HG03520 (cell line): ENCODE measurements at regions not wholly inside any gene's neighbourhood (a gene's known extent, or its start where the extent isn't known, plus 50 kb on each side); places are given as distances from the start of the nearest gene placed in this dataset.

ENCODE experiments used
- ATAC-seq: cut with Tn5 transposase; IDR thresholded peaks from one replicate; pipeline ENCODE4 v1.9.1; 2021; ENCODE audit warnings: mild to moderate bottlenecking, moderate library complexity; ENCODE audit not compliant: unreplicated experiment

DNA sequence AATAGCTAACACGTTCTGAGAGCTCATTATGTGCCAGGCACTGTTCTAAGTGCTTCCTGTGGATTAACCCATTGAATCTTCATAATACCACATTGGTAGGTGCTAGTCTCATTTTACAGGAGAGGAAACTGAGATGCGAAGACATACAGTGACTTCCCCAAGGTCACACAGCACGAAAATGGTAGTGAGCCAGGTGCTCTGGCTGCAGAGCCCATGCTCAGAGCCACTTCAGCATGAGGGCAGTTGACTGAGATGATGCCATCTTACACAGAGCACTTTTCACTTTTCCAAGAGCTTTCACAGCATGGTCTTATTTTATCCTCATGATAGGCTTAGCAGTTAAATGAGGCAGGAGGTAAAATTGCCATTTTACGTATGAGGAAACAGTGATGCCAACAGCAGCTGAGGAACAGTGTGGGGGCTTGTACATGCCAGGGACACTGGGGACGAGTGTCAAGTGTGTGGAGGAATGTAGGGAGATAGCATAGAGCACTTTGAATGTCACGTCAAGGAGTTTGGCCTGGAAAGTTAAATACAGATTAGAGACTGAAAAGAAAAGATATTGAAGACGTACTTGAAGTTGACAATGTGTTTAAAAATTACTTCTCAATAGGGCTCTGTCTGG, 180.0 kb downstream of the KIF4B start:
- no peak for ATAC-seq

DNA sequence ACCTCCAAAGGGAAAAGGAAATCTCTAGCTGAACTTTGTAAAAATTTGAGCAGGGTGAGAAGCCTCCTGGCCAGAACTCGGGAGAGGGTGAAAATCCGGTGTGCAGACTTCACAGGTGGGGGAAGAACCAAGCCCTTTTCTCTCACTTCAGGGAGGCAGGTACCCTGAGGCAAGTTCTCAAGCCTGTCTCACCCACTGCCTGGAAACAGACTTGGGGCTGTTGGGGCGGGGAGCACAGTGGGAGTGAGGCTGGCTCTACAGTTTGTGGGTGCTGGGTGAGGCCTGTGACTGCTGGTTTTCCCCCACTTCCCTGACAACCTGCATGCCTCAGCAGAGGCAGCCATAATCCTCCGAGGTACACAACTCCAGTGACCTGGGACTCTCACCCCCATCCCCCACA, 187.1 kb downstream of the KIF4B start:
- no peak for ATAC-seq

DNA sequence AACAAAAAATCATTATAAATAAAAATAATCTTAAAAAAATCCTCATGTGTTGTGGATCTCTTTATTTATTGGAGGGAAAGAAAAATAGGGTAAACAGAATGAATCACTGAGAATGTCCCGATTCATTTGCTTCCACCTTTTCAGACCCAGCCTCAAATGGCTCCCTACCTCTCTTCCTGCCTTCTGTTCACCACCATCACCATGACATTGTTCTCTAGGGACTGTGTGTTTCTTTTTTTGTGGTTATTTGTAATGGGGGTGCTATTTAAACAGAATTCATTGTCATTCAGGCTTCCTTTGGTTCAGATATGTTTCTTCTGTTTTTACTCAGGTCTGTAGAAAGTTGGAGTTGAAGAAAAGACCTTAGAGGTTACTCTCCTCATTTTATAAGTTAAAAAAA, 198.2 kb downstream of the KIF4B start:
- no peak for ATAC-seq

DNA sequence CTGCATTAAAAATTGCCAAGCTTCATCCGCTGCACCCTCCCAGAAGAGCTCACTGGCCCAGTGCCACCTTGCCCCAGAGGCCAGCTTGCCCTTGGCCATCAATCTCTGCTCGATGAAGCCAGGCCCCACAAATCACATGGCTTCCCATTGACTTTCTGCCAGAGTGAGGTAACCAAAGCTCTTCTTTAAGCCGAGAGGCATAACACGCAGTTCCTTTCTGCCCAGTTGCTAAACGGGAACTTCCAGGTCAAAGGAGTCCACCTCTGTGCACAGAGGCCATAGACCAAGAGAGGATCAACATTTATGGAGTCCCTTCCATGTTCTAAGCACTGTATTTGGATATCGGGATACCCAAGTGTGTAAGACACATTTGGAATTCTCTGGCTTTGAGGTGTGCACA, 208.8 kb downstream of the KIF4B start:
- ATAC-seq = no peak

DNA sequence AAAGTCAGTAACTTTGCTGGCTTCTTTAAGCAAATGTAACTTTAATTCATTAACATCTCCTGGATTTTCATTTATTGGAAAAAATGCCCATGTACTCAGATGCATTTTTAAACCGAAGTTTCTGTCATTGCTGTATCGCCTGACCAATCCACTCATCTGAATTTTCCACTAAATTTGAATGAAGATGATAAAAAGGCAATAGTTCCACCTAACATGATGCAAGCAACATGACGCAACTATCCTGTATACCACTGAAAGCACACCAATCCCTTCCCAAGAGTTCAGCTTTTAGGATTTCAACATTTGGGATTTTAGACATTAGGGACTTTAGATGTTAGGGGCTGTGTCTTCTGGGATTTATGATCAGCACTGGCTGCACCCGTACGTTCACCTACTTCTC, 215.6 kb downstream of the KIF4B start:
- no peak for ATAC-seq

DNA sequence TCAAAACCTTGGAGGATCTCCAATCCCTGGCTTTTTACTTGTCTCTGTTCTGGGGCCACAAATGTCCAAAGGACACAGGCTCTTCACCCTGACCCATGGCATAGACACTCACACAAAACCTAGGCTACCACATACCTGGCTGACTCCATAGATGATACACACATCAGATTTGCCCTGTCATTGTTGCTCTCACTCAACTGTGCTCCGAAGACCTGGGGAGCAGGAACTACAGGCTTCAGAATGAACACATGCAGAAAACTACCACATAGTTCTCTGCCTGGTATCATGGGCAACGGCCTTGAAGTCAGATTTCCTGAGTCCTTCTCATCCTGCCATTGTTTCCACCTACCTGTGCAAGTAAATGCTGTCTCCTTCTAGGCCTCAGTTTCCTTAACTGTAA, 226.2 kb downstream of the KIF4B start:
- ATAC-seq = no peak

DNA sequence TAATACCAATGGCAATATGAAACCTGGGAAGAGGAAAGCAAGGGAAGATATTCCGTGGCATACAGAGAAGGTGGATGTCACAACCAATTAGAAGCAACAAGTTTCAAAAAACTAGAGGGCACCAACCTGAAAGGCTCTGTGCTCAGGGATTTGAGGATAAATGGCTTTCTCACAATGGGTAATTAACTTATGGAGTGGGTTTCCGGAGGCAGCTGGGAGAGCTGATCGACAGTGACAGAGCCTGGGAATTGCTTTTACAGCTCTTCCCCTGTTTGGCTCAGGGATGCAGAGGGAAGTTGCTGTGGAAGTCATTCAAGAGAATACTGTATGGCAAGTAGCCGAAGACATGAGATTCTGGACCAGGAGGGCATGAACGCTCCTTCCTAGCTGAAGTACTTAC, 237.0 kb downstream of the KIF4B start:
- no peak for ATAC-seq

DNA sequence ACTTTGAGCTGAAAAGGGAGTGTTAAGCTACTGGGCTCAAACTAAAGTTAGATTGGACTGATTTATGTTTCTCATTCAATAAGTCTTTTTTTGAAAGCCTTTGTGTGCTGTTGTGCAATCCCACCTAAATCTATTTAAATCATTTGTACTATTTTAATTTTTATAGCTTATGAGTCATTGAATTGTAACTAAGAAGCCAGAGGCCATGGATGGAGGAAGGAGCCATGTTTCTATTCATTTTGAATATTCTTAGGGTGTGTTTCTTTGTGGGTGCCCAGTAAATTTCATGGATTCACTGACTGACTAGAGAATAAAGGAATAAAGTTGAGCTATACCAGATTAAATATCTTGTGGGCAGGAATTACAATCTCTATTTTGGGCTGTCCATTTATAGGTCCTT, 238.5 kb downstream of the KIF4B start:
- no peak for ATAC-seq

DNA sequence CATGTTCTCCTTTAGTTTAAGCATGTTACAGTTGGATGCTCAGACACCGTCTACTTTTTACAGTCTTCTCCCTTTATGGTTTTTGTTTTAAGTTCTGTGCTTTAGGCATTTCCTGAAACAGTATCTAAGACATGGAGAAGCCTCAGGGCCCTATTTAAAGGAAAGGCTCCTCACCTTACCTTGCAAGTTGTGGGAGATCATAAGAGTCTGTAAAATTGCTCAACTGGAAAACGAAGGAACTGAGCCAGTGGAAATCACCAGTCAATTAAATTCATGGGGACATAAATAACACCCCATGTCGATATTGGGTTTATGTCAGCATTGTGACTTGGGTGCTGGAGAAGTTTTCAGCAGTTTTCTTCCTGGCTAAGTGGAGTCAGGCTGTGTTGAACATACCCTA, 239.2 kb downstream of the KIF4B start:
- no peak for ATAC-seq

DNA sequence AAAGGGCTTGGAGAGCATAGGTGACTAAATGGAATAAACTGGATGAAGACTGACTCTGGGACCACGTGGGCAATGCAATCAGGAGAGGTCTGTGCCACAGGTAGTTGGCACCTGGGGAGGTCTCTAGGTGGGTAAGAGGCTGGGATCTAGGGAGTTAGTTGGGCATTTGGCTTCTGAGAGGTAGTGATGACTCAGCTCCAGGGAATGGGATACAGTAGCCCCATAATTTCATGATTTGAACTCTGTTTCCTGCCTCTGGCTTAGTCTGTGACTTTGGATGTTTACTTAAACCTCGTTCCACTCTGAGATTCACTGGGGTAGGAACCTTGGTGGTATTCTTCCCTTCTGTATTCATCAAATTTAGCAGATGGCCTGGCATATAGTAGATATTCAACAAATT, 240.8 kb downstream of the KIF4B start:
- ATAC-seq = no peak

DNA sequence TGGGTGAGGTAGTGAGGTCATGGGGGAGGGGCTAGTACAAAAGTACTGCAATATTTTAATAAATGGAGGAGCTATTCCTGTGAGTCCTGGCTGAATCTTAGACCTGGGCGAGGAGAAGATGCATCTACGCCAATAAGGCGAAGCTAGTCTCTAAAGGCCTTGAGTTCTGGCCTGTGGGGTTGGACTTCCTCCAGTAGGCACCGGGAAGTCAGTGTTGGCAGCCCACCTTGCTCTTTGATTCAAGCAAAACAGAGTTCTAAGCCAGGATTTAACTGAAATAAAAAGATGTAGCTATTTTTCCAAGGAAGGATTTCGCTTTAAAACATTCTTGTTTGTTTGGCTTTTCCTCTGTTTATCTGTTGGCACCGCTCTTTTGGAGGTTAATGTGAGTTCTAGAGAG, 244.6 kb downstream of the KIF4B start:
- no peak for ATAC-seq

DNA sequence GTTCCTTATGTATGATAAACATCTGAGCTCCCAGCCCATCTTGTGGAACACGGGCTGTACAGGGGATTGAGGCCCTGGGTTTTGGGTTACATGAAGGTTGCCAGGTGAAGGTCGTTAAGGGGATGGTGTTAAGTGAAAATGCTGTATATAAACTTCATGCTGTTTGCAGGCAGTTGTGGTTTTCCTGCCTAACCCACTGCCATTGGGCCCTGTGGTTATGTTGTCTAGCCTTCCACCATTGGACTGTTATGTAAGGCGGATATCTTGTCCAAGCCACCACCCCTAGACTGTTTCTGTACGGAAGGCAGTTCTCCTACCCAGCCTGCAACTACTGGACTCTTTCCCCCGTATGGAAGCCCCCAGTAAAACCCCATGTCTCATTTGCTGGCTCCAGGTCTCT, 246.1 kb downstream of the KIF4B start:
- ATAC-seq = no peak

DNA sequence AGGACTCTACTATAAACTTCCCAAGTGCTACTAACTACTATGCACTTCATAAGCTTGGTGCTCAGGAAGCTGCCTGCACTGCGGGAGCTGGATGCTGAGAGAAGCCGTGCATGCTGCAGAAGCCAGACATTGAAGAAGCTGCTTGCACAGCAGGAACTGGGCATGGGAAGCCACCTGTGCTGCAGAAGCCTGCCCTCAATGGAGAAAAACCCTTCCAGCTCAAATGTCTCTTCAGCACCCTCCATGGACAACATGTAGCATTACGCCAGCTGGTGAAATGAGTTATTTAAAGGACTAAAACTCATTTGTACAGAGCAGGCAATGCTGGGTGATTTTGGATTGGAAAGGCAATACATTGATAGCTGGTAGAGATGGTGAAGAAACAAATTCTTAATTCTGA, 247.2 kb downstream of the KIF4B start:
- ATAC-seq = no peak

DNA sequence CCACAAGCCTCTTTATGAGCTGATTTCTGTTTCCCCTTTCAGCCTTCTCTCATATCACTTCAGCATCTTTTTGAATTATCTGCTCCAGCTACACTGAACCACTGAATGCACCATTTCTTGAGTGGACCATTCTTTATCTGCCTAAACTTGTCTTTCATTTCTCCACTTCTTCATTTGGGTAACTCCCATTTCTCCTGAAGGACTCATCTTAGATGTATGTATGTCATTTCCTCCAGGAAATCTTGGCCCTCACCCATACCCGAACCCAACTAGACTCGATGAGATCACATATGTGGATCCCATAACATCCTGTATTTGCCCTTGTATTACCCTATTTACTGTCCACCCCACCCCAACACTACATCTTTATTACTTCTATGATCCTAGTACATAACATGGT, 249.8 kb downstream of the KIF4B start:
- ATAC-seq = no peak

DNA sequence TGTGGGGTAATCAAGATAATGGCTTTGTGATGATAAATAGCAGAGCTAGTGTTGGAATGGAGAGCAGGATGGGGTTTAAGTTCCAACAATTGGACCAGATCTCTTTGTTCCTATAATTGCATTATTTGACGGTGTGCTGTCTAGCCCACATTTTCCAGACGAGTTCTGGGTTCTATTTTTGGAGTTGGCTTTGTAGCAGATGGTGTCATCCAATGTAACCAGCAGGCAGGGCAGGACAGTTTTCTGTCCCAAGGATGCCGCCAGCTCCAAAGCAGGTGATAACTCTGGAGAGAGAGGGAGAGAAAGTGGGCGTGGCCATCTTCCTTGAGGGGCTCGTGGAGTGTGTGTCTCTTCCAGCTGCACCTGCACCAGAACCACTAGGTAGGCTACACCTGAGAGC, 251.3 kb downstream of the KIF4B start:
- no peak for ATAC-seq

DNA sequence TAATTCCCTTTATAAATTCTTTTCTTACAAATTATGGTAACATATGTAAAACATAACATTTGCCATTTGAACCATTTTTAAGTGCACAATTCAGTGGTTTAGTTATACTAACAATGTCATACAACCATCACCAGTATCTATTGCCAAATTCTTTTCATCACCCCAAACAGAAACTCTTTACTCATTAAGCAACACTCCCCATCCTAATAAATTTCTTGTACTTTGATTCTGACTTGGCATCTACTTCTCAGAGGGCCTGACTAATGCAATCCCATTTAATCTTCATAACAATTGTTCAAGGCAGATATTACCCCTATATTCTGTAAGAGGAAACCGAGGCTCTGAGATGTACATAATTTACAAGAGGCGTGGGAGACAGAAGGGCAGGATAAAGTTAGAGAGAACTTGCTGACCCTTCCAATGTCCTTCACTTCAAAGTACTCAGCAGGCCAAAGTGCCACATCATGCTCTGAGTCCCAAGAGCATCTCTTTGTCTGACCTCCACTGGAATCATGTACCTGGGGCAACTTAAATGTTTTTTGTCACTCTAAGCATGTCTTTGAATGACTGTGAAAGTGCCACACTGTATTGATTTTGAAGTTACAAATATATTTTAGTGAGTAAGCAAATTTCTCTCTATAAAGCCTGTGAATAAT, 255.3 kb downstream of the KIF4B start:
- no peak for ATAC-seq

DNA sequence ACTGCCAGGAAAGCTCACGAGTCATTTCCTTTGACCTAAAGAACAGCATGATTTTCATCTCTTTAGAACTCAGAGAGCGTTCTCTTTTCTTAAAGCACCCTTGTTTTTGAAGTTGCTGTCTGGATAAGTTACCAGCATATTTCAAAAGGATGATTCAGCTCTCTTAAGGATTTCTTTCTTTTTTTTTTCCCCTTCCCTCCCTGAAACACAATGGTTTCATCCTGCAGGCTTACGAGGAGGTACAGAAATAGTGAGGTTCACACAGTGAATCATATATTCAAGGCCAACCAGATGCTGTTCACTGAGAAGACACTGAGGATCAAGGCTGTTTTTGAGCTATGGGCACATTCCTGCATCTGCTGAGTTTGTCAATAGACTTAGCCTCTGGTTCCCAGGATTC, 257.2 kb downstream of the KIF4B start:
- no peak for ATAC-seq

DNA sequence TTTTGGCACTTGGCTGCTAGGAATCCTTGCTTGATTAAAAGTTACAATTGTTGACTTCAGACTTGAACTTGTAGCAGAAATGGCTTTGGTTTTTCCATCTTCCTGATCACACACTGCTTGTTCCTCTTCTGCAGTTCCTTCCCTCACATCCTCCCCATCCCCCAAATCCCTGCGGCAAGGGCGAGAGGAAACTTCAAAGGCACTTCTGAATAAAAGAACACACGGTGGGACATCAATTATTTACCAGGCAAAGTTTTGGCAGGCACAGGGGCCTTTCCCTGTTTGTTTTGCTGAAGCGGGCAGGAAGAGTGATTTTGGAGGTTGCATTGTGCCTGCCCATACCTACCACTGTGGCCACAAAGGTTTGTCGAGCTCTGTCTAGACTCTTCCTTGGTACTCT, 260.9 kb downstream of the KIF4B start:
- ATAC-seq = no peak

DNA sequence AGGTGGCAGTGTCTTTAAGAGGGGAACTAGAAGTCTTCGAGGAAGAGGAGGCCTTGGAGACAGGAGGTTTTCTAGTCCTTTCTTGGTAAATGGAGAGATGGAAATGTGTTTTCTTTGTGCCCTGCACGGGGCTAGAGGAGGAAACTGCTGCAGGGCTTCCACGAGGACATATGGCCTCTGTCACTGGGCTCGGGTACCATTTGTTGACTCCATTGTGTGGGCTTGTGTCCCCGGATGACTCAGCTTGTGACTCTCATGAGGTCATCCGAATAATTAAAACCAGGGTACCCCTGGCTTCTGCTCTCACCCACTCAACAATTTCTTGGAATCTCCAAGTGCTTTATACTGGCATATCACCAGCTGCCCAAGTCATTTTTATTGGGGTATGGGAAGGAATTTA, 261.7 kb downstream of the KIF4B start:
- ATAC-seq = no peak

DNA sequence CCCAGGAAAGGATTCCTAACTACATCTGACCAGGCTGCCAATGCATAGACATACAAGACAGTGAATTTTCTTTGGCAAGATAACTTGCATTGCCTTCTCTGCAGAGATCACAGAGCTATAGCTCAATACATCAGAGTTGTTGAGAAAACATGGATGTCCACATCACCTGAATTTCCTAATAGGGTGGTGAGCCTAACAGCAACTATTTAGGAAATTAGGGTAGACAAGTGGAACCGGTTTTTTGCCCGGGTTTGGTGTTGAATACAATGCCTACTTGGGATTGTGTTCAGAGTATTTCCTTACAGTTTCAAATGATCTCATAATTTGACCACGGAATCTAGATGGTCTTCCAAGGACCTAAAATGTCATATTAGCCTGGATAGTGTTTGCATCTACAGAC, 262.7 kb downstream of the KIF4B start:
- ATAC-seq = no peak

DNA sequence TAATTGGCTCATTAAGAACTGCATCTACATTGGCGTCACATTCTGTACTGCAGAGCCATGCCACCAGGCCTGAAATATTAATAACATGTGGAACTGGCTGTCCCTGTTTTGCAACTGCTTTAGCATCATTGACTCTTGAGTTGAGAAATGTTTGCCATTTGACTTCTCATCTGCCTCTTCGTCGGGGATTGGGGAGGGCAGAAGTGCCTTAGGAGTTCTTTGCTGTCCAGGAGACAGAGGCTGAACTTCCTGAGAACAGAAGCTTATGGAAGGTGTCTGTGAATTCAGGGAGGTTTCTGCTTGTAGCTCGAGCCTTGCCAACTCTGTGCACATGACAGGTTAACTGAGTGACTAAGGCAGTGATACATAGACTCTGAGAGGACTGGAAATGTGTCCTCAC, 265.0 kb downstream of the KIF4B start:
- no peak for ATAC-seq

DNA sequence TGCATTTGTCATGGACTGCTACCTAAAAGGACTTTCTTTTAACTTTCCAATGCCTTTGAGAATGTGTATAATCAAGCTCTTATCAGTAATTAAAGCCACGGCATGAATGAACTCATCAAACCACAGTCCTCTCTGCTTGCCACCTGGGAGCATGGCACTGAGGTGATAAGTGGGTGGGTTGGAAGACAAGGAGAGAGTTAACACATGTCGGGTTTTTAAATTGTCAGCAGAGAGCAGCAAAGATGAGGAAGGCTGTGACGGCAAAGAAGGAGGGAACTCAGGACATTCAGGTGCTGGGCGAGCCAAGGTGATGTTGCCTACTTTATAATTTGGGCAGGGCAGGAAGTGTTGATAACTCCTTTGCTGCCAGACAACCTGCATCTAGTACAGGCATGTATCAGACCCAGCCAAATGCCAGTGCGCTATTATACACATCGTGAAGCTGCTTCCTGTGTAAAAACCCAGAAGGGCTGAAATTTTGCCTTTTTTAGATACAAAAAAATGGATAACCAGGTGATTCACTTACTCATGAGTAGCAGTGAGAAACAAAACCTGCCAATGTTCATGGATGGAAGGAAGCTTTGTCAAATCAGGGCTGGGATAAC, 269.1 kb downstream of the KIF4B start:
- ATAC-seq = no peak

DNA sequence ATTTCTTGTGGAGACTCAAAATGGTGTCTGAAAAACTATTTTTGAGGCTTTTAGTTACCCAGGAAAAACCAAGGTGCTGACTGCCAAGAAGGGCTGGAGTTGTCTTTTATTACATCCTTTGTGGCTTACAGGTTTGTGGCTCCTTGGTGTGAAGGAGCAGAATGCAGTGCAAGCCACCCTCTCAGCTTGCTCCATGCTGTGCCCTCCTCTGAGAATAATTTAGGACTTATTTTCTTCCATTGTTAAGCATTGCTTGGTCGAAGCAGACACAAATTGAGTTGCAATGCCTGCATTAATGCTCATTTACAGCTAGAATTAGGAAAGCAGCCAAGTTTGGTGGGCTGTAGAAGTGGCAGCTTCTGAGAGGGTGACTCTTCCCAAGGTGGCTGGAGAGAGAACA, 272.2 kb downstream of the KIF4B start:
- no peak for ATAC-seq
